Right lobe of liver (tissue), 6 donors: ENCODE measurements at regions not wholly inside any gene's neighbourhood (a gene's known extent, or its start where the extent isn't known, plus 50 kb on each side); places are given as distances from the start of the nearest gene placed in this dataset.
"Not testable (repeated sequence)": the region's sequence is repeated elsewhere in the genome, so short reads cannot be mapped to it uniquely, and the experiment has no call there.

Source experiments
- ATAC-seq, 4 donors: fragments of 200-7000 bp; cut with Tn5 transposase; one replicate each; pipeline ENCODE4 v1.9.1; 2020; ENCODE audit warnings: mild to moderate bottlenecking in 4 of 4, moderate library complexity in 4 of 4
- DNase-seq, 3 donors: peaks; one replicate each; pipeline ENCODE4 v3.0.0-alpha.2; 2020
- H3K27ac ChIP-seq, 3 donors: fragments of 200-600 bp; one replicate each; pipeline ENCODE4 v1.8.0; 2022
- H3K27me3 ChIP-seq, 2 donors: fragments of 200-600 bp; one replicate each; pipeline ENCODE4 v1.8.0; 2022
- H3K36me3 ChIP-seq, 4 donors: fragments of 200-600 bp; sonication (generic) in 1 of 4; one replicate each; pipeline versions ENCODE4 v1.5.1 to v1.8.0; 2017 to 2022; ENCODE audit warnings: control low read depth in 1 of 4
- H3K4me1 ChIP-seq, 4 donors: fragments of 200-600 bp; sonication (generic) in 1 of 4; one replicate each; pipeline versions ENCODE4 v1.5.1 to v1.8.0; 2017 to 2022; ENCODE audit warnings: control low read depth in 1 of 4
- H3K4me3 ChIP-seq, 3 donors: fragments of 200-600 bp; one replicate each; pipeline ENCODE4 v1.8.0; 2022
- H3K9me3 ChIP-seq, 4 donors: fragments of 200-600 bp; sonication (generic) in 1 of 4; one replicate each; pipeline versions ENCODE4 v1.5.1 to v1.8.0; 2017 to 2022; ENCODE audit warnings: control low read depth in 1 of 4
- POLR2A ChIP-seq: fragments of 450-650 bp; IDR thresholded peaks from one replicate; pipeline ENCODE4 v1.6.1; 2017; ENCODE audit warnings: antibody characterized with exemption, mild to moderate bottlenecking
- WGBS: methylation state at CpG from one replicate; pipeline ENCODE4 v1.1.6; 2018; ENCODE audit warnings: low coverage, low lambda C conversion rate; ENCODE audit not compliant: insufficient coverage; ENCODE audit errors: missing lambda C conversion rate; 5-methylcytosine and 5-hydroxymethylcytosine counted together
- intact Hi-C, 2 donors: fragments of 100-400 bp; cut with DNase I; formaldehyde crosslinking; loops; one replicate each; pipeline versions ENCODE4 v1.11.2 to v1.14.1; 2022
- TF ChIP-seq, protein P1 (sequence below), 4 donors: fragments of 200-600 bp in 3 of 4; fragments of 450-650 bp in 1 of 4; IDR thresholded peaks; one replicate each; pipeline versions ENCODE4 v1.5.1 to v1.8.0; 2016 to 2022; ENCODE audit warnings: antibody characterized with exemption in 4 of 4, mild to moderate bottlenecking in 2 of 4
- donor health status: DM: no; HTN: yes; CAD: no.
- donor health status: DM: no; HTN: no; CAD: no.
- donor health status: DM: no; HTN: no; CAD: no.
- donor health status: DM: no; HTN: yes; CAD: no.
- donor health status: DM: no; HTN: yes; CAD: no.

DNA sequence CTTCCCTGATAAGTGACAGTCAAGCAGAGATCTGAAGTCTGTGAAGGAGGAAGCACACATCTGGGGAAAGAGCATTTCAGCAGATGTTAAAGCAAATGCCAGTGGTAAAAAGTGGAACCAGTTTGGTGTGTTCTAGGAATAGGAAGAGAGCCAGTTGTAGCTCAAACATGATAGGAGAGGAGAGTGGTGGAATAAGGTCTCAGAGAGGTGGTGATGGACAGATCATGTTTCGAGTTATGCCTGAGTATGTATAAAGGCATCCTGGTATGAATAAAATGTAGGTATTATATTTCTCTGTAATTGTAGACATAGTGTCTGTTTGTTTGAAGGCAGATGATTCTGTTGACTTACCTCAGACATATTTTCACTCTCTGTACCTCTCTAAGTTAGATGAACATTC, 89.1 kb downstream of the LARP7 start:
- TF ChIP-seq, protein P1, sequence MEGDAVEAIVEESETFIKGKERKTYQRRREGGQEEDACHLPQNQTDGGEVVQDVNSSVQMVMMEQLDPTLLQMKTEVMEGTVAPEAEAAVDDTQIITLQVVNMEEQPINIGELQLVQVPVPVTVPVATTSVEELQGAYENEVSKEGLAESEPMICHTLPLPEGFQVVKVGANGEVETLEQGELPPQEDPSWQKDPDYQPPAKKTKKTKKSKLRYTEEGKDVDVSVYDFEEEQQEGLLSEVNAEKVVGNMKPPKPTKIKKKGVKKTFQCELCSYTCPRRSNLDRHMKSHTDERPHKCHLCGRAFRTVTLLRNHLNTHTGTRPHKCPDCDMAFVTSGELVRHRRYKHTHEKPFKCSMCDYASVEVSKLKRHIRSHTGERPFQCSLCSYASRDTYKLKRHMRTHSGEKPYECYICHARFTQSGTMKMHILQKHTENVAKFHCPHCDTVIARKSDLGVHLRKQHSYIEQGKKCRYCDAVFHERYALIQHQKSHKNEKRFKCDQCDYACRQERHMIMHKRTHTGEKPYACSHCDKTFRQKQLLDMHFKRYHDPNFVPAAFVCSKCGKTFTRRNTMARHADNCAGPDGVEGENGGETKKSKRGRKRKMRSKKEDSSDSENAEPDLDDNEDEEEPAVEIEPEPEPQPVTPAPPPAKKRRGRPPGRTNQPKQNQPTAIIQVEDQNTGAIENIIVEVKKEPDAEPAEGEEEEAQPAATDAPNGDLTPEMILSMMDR (IDR thresholded peaks at IDR 0.05), result no peak
- no peak for TF ChIP-seq POLR2A
- WGBS, result 64% methylated on average over 1 of the region's 1 CpG
- Histone ChIP-seq H3K27me3 (no peaks in the 10 kb centered on the region), H3K36me3 (no peaks in the 10 kb centered on the region), H3K4me1 (no peaks in the 10 kb centered on the region), H3K4me3 (no peak overlapping the region), H3K9me3 (no peaks in the 10 kb centered on the region), H3K27ac (no peak overlapping the region)
- DNase-seq (no peak), ATAC-seq (no peak)
- intact Hi-C loops, result no loop called here

DNA sequence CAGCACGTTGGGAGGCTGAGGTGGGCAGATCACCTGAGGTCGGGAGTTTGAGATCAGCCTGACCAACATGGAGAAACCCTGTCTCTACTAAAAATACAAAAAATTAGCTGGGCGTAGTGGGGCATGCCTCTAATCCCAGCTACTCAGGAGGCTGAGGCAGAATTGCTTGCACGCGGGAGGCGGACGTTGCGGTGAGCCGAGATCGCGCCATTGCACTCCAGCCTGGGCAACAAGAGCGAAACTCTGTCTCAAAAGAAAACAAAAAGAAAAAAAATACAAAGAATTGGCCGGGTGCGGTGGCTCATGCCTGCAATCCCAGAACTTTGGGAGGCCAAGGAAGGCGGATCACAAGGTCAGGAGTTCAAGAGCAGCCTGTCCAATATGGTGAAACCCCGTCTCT, 90.8 kb downstream of the LARP7 start:
- H3K4me3 ChIP-seq, H3K36me3 ChIP-seq, H3K9me3 ChIP-seq, intact Hi-C loops, ATAC-seq, H3K27me3 ChIP-seq, H3K27ac ChIP-seq, DNase-seq, H3K4me1 ChIP-seq: not testable (repeated sequence)
- 67% methylated on average over 8 of the region's 16 CpGs for WGBS

DNA sequence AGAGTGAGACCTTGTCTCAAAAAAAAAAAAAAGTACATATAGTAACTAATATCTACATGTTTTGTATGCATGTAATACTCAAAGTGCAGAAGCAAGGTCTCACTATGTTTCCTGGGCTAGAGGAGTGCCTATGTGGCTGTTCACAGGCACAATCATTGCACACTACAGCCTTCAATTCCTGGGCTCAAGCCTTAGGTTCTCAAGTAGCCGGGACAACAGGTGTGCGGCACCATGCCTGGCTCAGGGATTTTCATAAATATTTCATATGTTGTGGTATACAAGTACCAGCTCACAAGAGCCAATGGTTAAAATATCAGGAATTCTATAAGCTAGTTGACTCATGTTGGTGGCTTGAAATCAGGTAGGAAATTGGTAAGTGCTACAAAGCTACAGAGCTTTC, 94.8 kb downstream of the LARP7 start:
- ATAC-seq (no peak), DNase-seq (no peak)
- no peaks in the 10 kb centered on the region for H3K9me3 ChIP-seq
- 100% methylated on average over 1 of the region's 2 CpGs for WGBS
- no peak overlapping the region for H3K27ac ChIP-seq
- TF ChIP-seq, protein P1 (IDR thresholded peaks at IDR 0.05), result no peak
- intact Hi-C loops, result no loop called here
- no peaks in the 10 kb centered on the region for H3K27me3 ChIP-seq
- no peaks in the 10 kb centered on the region for H3K36me3 ChIP-seq
- no peak overlapping the region for H3K4me3 ChIP-seq
- H3K4me1 ChIP-seq, result no peaks in the 10 kb centered on the region

- Histone ChIP-seq H3K4me1 (no peaks in the 10 kb centered on the region), H3K27me3 (no peaks in the 10 kb centered on the region), H3K36me3 (no peaks in the 10 kb centered on the region), H3K9me3 (no peaks in the 10 kb centered on the region), H3K27ac (no peak overlapping the region), H3K4me3 (no peak overlapping the region)
- TF ChIP-seq POLR2A, result no peak
- TF ChIP-seq, protein P1 (IDR thresholded peaks at IDR 0.05), result no peak
- ATAC-seq (no peak), DNase-seq (no peak)
- intact Hi-C loops, result no loop called here
- WGBS, result 73% methylated on average over 2 of the region's 2 CpGs
These were observed 95.2 kb downstream of the LARP7 start for GRCh38 chr4:112732142-112732541.

- intact Hi-C loops, result no loop called here
- Histone ChIP-seq H3K36me3 (no peaks in the 10 kb centered on the region), H3K27ac (no peak overlapping the region), H3K27me3 (no peaks in the 10 kb centered on the region), H3K9me3 (no peaks in the 10 kb centered on the region), H3K4me3 (no peak overlapping the region), H3K4me1 (no peaks in the 10 kb centered on the region)
- no peak for ATAC-seq
- TF ChIP-seq POLR2A, result no peak
- TF ChIP-seq, protein P1 (IDR thresholded peaks at IDR 0.05), result no peak
- DNase-seq, result no peak
These were observed 98.6 kb downstream of the LARP7 start for GRCh38 chr4:112735474-112735951.
